RKO (cell line): ENCODE measurements at regions not wholly inside any gene's neighbourhood (a gene's known extent, or its start where the extent isn't known, plus 50 kb on each side); places are given as distances from the start of the nearest gene placed in this dataset.

Source experiments
- DNase-seq: peaks from one replicate; pipeline ENCODE4 v3.0.0-alpha.2; 2016; ENCODE audit warnings: low spot score

DNA sequence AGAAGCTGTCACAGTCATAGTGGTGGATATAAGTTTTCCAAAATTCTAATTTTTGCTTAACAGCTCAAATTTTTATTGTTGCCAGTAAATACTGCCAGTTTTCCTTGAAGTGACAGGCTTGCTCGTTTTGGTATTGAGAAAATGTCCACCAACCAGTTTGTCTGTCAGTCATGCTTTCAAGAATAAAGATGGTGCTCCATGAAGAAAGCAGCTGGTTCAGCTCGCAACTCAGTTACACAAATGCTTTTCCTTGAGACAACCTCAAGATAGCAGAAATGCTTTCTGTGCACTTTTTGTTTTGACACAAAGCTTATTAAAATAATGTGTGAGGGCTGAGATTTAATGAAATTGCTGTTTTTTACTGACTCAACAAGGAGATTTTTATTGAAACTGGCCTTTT, 135.7 kb downstream of the LRRC70 start:
- DNase-seq, result no peak

- DNase-seq, result no peak
Observed at GRCh38 chr5:62708481-62709325, 130.1 kb downstream of the LRRC70 start.

DNA sequence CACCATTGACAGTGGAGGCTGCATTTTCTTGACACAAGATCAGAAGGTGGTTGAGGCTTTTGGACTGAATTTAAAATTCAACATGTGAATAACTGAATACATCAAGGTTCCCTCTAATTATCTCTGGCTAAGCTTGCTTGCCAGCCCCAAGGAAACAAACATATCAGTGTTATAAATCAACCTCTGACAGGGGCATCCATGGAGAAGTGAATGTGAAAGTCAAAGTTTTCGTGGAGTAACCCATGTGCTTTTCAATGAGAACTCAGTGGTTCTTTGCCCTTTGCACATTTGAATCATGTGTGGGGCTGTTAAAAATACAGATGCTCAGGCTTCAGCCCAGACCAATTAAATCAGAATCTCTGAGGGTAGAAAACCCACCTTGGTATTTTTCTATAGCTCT, 128.9 kb downstream of the LRRC70 start:
- no peak for DNase-seq

- DNase-seq, result no peak
Observed at GRCh38 chr5:62707131-62707530, 128.5 kb downstream of the LRRC70 start.

- no peak for DNase-seq
Observed at GRCh38 chr5:62705022-62705421, 126.4 kb downstream of the LRRC70 start.

DNA sequence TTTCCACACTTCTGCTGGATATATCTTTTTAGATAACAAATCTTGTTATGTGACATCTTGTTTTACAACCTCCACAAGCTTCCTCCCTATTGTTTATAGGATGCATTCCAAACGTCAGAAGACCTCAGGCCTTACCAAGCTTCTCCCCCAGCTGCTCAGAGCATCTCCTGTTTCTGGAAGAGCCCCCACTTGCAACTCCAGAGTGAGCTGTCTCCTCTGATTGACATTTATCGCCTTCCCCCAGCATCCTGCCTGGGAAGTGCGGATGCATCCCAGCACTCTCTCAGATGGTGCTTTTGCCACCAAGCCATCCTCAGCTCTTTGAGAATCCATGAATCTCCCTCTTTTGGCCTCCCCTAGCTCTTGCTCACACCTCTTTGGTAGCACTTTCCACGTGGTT, 123.5 kb downstream of the LRRC70 start:
- no peak for DNase-seq

DNA sequence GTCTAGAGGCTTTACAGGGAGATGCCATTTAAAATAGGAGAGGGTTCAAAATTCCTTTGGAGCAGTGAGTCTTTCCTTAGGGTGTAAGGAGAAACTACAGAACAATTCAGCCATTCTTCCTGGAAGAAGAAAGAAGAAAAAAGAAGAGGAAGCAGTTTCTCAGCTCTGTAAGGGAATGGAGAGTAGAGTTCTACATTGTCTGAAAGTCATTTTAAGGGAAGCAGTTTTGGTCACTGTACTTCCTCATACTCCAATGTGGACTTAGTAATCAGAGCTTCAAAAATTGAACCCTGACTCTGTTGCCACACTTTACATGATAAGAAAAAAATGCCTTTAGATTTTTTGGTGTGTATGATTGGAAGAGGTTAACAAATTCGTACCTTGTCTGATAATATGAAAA, 122.4 kb downstream of the LRRC70 start:
- no peak for DNase-seq

DNA sequence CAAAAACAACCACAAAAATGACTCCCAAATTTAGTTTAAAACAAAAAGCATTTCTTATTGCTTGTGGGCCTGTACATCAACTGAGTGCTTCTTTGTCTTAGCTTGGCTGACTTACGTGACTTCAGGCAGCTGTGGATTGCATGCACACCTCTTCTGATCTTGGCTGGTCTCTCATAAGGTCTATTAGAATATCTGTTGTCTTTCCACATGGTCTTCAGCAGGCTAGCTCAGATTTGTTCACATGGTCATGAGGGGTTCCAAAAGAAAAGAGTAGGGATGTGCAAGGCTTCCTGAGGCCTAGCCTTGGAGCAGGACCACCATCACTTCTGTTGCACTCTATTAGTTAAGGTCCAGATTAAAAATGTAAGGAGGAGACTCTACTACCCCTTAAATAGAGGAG, 120.1 kb downstream of the LRRC70 start:
- no peak for DNase-seq

- no peak for DNase-seq
Observed at GRCh38 chr5:62695274-62695673, 116.7 kb downstream of the LRRC70 start.

- peak; percentile 22 for DNase-seq
Observed at GRCh38 chr5:62692946-62693713, 114.5 kb downstream of the LRRC70 start.

- no peak for DNase-seq
Observed at GRCh38 chr5:62691946-62692345, 113.3 kb downstream of the LRRC70 start.

DNA sequence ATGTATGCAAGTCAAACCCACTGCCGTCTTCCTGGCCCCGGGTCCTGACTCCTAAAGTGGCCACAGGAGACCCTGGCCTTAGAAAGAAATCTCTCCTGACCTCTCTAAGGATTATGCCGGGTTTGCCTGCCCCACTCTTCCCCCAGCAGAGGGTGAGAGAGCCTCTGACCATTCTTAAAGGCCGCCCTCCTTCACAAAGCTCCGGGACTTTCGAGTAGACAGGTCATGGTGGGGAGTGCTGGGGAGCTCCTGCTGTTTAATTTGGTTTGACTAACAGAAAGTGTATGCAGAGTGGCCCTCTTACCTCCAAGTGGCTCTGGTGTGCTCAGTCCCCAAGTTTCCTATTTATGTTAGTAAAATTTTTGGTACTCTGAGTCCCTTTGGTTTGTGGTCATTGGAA, 111.8 kb downstream of the LRRC70 start:
- DNase-seq, result no peak

DNA sequence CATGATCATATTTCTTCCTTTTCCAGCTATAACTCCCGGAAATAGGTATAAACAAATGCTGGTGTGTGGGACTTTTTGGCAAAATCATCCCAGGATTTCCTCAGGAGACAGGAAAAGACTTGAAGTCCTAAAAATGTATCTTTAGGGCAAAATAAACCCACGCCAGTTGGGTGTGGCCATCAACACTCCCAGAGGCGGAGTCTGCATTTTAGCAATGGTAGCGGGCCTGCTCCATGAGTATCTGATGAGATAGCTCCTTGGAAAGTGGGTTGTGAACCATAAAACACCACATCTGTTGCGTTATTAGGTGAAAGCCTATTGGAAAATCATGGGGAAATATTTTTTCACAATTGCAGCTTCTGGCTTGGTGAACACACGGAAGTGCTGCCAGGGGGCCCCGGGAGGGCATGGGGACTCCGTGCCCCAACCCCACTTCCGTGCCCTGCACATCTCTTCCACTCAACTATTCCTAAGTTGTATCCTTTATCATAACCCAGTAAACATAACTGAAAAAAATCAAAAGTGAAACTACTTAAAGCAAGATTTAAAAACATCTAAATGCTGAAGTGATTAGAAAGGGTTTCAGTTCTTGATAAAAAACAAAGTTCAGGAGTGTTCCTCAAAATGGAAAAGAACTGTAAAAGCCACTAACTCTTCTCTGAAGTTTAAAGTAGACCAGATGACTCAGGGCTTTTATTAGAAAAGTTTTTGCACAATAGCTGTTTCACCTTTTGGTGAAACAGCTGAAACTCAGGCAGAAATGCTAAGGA, 111.2 kb downstream of the LRRC70 start:
- no peak for DNase-seq

- DNase-seq, result no peak
Observed at GRCh38 chr5:62686692-62687091, 108.1 kb downstream of the LRRC70 start.

DNA sequence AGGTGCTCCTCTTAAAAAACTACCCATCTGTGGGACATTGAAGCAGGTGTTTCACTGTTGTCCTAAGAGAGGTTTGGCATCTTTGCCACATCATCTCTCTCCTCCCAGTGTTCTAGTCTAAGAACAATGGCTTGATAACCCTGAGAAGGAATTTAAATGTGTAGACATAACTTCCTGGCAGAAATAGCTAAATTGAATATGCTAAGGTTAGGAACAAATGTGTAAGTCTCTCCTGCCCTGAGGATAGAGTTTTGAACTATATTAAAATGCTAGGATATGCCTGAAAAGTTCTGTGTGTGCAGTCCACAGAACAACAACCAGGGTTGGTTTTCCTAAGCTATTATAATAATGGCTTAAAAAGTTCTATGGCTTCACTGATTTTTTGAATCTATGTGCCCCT, 106.6 kb downstream of the LRRC70 start:
- no peak for DNase-seq

GRCh38 chr5:62684310-62684709, 105.7 kb downstream of the LRRC70 start:
- no peak for DNase-seq

DNA sequence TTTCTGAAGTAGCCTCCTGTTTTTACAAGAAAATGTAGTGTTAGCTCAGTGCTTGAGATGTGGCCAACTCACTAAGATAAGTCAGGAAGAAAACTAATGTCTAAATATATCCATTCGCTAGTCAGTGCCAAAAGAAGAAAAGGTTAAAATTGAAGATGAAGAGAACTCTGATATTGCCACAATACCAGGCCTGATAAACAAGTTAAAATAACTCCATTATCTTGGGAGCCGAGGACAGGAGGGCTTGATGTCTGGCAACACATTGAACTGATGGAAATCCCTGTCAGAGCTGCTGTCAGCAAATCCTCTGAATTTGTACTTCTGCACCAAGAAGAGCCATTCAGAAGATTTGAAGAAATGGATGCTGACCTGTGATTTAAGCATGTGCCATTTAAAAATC, 103.4 kb downstream of the LRRC70 start:
- no peak for DNase-seq

DNA sequence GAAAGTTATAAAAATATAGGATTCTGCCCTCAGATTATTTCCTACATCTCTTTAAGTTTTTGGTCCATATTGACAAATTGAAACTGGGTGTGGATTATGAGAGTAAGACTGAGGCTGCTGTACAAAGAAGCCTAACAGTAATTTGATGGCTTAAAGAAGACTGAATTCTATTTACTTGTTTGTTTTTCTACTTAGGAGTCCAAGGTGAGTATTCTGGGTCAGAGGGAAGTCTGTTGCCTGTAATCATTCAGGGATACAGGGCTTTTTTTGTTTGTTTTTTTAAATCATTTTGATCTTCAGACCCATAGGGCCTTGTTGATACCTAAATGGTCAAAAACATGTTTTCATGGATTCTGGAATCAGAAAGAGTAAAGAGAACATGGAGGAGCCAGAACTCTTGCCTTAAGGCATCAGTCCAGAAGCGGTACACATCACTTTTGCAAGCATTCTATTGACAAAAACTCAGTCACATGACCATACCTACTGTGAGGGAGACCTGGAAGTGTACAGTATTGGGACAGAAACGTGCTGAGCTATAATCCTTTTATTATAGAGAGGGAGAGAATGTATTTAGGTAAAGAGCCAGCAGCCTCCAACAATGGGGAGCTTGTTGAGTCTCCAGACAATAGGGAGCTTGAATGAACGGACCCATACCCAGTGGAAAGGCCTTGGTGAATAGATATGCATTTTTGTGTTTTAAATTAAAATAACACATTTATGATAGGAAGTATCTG, 102.7 kb downstream of the LRRC70 start:
- no peak for DNase-seq

DNA sequence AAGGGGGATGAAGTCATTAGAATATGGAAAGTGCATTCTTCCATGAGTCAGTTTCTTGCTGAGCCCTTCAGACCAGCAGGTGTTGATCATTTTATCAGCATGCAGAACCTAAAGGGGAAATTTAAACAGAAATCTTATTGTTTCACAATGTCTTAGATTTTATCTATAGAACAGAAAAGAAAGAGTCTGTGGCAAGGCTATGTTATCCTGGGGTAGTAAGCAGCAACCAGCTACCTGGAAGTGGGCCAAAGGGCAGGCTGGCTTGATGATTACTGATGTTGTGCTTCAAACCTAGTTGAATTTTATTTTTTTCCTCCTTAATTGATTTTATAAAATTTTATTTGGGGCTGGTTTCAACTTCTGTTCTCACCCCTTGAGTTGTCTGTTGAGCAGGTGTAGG, 101.5 kb downstream of the LRRC70 start:
- DNase-seq, result no peak
